Chondrocyte (in vitro differentiated cells): ENCODE measurements at regions not wholly inside any gene's neighbourhood (a gene's known extent, or its start where the extent isn't known, plus 50 kb on each side); places are given as distances from the start of the nearest gene placed in this dataset.

Experiments used
- DNase-seq: peaks from one replicate; pipeline ENCODE4 v3.0.0; 2021; ENCODE audit warnings: mixed read lengths, low spot score
- H3K27ac Mint-ChIP-seq: one replicate; pipeline ENCODE4 v1.8.0; 2021; ENCODE audit warnings: mild to moderate bottlenecking, moderate library complexity, mixed read lengths; ENCODE audit not compliant: unreplicated experiment
- H3K27me3 Mint-ChIP-seq: 2 replicates; pipeline ENCODE4 v1.8.0; 2021; ENCODE audit warnings: low read depth, mixed read lengths
- H3K36me3 Mint-ChIP-seq: 2 replicates; pipeline ENCODE4 v1.8.0; 2021; ENCODE audit warnings: low read depth, mixed read lengths
- H3K4me1 Mint-ChIP-seq: 2 replicates; pipeline ENCODE4 v1.8.0; 2021; ENCODE audit warnings: low read depth, mild to moderate bottlenecking, mixed read lengths
- H3K4me3 Mint-ChIP-seq: one replicate; pipeline ENCODE4 v1.8.0; 2021; ENCODE audit warnings: mild to moderate bottlenecking, moderate library complexity, mixed read lengths; ENCODE audit not compliant: unreplicated experiment
- H3K9me3 Mint-ChIP-seq: 2 replicates; pipeline ENCODE4 v1.8.0; 2021; ENCODE audit warnings: low read depth, mixed read lengths
- TF ChIP-seq, protein P1 (sequence below): fragments of 200-600 bp; sonication (generic); IDR thresholded peaks from 2 replicates; pipeline ENCODE4 v1.5.0; 2021; ENCODE audit warnings: antibody characterized with exemption, mild to moderate bottlenecking, moderate library complexity

- H3K36me3 Mint-ChIP-seq, result no peaks in the 10 kb centered on the region
- TF ChIP-seq, protein P1, sequence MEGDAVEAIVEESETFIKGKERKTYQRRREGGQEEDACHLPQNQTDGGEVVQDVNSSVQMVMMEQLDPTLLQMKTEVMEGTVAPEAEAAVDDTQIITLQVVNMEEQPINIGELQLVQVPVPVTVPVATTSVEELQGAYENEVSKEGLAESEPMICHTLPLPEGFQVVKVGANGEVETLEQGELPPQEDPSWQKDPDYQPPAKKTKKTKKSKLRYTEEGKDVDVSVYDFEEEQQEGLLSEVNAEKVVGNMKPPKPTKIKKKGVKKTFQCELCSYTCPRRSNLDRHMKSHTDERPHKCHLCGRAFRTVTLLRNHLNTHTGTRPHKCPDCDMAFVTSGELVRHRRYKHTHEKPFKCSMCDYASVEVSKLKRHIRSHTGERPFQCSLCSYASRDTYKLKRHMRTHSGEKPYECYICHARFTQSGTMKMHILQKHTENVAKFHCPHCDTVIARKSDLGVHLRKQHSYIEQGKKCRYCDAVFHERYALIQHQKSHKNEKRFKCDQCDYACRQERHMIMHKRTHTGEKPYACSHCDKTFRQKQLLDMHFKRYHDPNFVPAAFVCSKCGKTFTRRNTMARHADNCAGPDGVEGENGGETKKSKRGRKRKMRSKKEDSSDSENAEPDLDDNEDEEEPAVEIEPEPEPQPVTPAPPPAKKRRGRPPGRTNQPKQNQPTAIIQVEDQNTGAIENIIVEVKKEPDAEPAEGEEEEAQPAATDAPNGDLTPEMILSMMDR, result no peak
Observed at GRCh38 chr14:87579036-87579435, 413.9 kb downstream of the GALC start.

GRCh38 chr14:87575378-87575777 lies 417.6 kb downstream of the GALC start:
- Mint-ChIP-seq H3K4me3 (no peak overlapping the region), H3K4me1 (no peaks in the 10 kb centered on the region), H3K9me3 (peaks cover 9% of the 10 kb centered on the region), H3K36me3 (no peaks in the 10 kb centered on the region), H3K27me3 (no peaks in the 10 kb centered on the region), H3K27ac (no peak overlapping the region)
- TF ChIP-seq, protein P1, result no peak
- DNase-seq, result no peak

More at GRCh38 chr14:87579036-87579435, 413.9 kb downstream of the GALC start:
- H3K27ac Mint-ChIP-seq, result no peak overlapping the region
- no peaks in the 10 kb centered on the region for H3K27me3 Mint-ChIP-seq
- H3K9me3 Mint-ChIP-seq, result peaks cover 7% of the 10 kb centered on the region
- no peak overlapping the region for H3K4me3 Mint-ChIP-seq
- DNase-seq, result no peak
- no peaks in the 10 kb centered on the region for H3K4me1 Mint-ChIP-seq

- no peak for DNase-seq
- no peaks in the 10 kb centered on the region for H3K27me3 Mint-ChIP-seq
- H3K4me3 Mint-ChIP-seq, result no peak overlapping the region
- H3K36me3 Mint-ChIP-seq, result no peaks in the 10 kb centered on the region
- TF ChIP-seq, protein P1, result no peak
- peaks cover 9% of the 10 kb centered on the region for H3K9me3 Mint-ChIP-seq
- H3K27ac Mint-ChIP-seq, result no peak overlapping the region
- no peaks in the 10 kb centered on the region for H3K4me1 Mint-ChIP-seq
Observed at GRCh38 chr14:87573591-87573990, 419.4 kb downstream of the GALC start.

DNA sequence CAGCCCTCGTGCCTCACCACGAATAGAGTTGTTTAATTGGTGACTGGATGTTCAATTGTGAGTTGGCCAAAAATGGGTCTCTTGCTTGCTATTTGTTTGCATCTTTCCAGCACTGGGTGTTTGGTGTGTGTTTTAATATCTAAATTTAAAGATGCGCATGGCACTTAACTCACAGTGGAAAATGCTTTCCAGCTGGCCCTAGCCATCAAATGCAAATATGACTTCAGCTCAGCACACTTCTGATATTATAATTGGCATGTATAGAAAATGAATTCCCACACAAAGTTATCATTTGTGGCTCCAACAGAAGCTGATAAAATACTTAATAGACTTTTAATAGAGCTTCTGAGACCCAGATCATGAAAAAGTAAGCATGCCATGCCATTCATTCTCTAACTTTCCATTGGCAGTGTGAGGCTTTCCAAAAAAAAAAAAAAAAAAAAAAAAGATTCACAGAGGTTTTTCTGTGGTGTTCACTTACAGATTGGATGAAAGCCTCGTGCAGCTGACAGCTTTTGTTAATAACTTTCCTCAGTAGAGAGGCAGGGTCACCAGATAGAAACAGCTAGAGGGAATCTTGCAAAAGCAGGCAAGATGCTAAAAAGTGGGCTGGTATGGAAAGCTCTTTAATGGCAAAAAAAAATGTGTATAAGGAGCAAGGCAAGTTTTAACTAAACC lies 425.2 kb downstream of the GALC start:
- no peak for DNase-seq
- Mint-ChIP-seq H3K4me3 (no peak overlapping the region), H3K4me1 (peaks cover 14% of the 10 kb centered on the region), H3K9me3 (peaks cover 15% of the 10 kb centered on the region), H3K27ac (no peak overlapping the region), H3K36me3 (no peaks in the 10 kb centered on the region), H3K27me3 (no peaks in the 10 kb centered on the region)
- TF ChIP-seq, protein P1, result no peak

DNA sequence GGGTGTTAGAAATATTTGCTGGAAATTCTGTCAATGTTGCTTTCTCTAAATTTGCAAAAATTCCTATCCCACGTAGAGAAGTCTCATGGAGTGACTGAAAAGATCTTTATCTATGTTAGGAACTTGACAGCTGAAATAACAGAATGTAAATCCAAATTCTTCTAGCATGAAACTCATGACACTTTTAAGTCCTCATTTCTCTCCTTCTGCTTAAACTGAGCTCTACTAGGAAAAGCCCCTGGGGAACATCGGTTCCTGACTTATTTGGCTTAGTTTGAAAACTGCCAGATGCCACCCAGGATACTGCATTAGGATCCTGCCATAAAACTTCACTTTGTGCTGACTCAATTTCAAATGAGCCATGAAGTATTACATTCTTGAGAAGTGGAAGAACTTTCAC lies 426.0 kb downstream of the GALC start:
- TF ChIP-seq, protein P1, result no peak
- no peak for DNase-seq
- peaks cover 15% of the 10 kb centered on the region for H3K9me3 Mint-ChIP-seq
- no peaks in the 10 kb centered on the region for H3K27me3 Mint-ChIP-seq
- H3K4me3 Mint-ChIP-seq, result no peak overlapping the region
- no peaks in the 10 kb centered on the region for H3K36me3 Mint-ChIP-seq
- H3K4me1 Mint-ChIP-seq, result peaks cover 14% of the 10 kb centered on the region
- H3K27ac Mint-ChIP-seq, result no peak overlapping the region
